ENCODE measurements at regions not wholly inside any gene's neighbourhood (a gene's known extent, or its start where the extent isn't known, plus 50 kb on each side); places are given as distances from the start of the nearest gene placed in this dataset.

DNA sequence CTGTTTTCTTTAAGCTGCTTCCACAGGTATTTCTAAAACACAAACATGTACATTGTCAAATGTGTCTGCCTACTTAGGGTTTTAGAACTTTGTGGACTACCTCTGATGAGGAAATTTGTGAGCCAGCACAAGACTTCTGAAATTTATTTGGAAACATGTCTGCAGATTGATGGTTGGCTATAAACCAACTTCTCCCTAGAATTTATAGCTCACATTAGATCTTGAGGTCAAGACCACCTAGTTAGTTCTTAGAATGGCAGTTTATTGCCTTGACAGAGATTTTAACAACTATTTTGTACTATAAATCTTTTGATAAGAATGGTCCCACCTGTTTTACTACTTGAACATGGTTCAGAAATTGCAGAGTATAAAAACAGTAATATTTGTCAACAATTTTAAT lies 72.7 kb upstream of the AADAT start:
- intact Hi-C loops (cut with DNase I; ENCODE audit: low total_unique reads) (no loop called here), in situ Hi-C loops (cut with MboI; ENCODE audit: low sequenced_read_pairs in 4 of 4) (no loop called here)
- no peaks in the 10 kb centered on the region for H3K36me3 ChIP-seq
- ATAC-seq (no peak), DNase-seq (no peak)
- no peak overlapping the region for H3K27ac ChIP-seq
- no peak for TF ChIP-seq CTCF (IDR thresholded peaks at IDR 0.05 in 4 of 5, conservative IDR thresholded peaks at IDR 0.05 in 1 of 5)
- no peak for TF ChIP-seq POLR2A (IDR thresholded peaks at IDR 0.05)
- H3K9me3 ChIP-seq: no peaks in the 10 kb centered on the region
- H3K27me3 ChIP-seq: no peaks in the 10 kb centered on the region
- no peak overlapping the region for H3K4me3 ChIP-seq
- no peaks in the 10 kb centered on the region for H3K4me1 ChIP-seq

DNA sequence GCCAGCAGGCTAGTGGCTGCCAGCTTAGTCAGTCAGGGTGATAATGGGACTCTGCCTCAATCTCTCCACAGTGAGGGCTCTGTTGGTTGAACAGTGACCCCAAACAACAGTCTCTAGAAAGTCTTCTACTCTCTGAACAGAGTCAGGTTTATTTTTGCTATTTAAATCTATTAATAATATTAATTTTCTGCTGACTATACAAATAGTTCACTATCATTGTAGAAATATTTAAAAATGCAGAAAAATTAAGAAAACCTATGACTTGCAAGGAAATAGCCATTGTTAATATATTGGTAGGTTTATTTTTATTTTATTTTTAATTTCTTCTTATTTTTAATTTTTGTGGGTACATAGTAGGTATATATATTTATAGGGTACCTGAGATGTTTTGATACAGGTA lies 67.9 kb upstream of the AADAT start:
- in situ Hi-C loops (cut with MboI; ENCODE audit: low sequenced_read_pairs in 4 of 4): no loop called here
- no peak for TF ChIP-seq CTCF (IDR thresholded peaks at IDR 0.05 in 4 of 5, conservative IDR thresholded peaks at IDR 0.05 in 1 of 5)
- TF ChIP-seq POLR2A (IDR thresholded peaks at IDR 0.05): no peak
- no peak overlapping the region for H3K4me3 ChIP-seq
- intact Hi-C loops (cut with DNase I; ENCODE audit: low total_unique reads): no loop called here
- H3K27me3 ChIP-seq: no peaks in the 10 kb centered on the region
- no peak overlapping the region for H3K27ac ChIP-seq
- no peak for ATAC-seq
- no peaks in the 10 kb centered on the region for H3K9me3 ChIP-seq
- H3K4me1 ChIP-seq: no peaks in the 10 kb centered on the region
- DNase-seq: no peak
- no peaks in the 10 kb centered on the region for H3K36me3 ChIP-seq

- H3K27ac ChIP-seq: no peak overlapping the region
- TF ChIP-seq CTCF (IDR thresholded peaks at IDR 0.05 in 4 of 5, conservative IDR thresholded peaks at IDR 0.05 in 1 of 5) (no peak), POLR2A (IDR thresholded peaks at IDR 0.05) (no peak)
- H3K36me3 ChIP-seq: no peaks in the 10 kb centered on the region
- no peak for DNase-seq
- in situ Hi-C loops (cut with MboI; ENCODE audit: low sequenced_read_pairs in 4 of 4) (no loop called here), intact Hi-C loops (cut with DNase I; ENCODE audit: low total_unique reads) (no loop called here)
- no peaks in the 10 kb centered on the region for H3K9me3 ChIP-seq
- no peak overlapping the region for H3K4me3 ChIP-seq
- H3K4me1 ChIP-seq: no peaks in the 10 kb centered on the region
- no peaks in the 10 kb centered on the region for H3K27me3 ChIP-seq
- no peak for ATAC-seq
Observed at GRCh38 chr4:170145120-170145519, 55.4 kb upstream of the AADAT start.

GRCh38 chr4:170139764-170140163 lies 50.0 kb upstream of the AADAT start:
- DNase-seq: no peak
- no peak for TF ChIP-seq POLR2A (IDR thresholded peaks at IDR 0.05)
- TF ChIP-seq CTCF (IDR thresholded peaks at IDR 0.05 in 4 of 5, conservative IDR thresholded peaks at IDR 0.05 in 1 of 5): no peak
- intact Hi-C loops (cut with DNase I; ENCODE audit: low total_unique reads) (no loop called here), in situ Hi-C loops (cut with MboI; ENCODE audit: low sequenced_read_pairs in 4 of 4) (no loop called here)
- Histone ChIP-seq H3K27ac (no peak overlapping the region), H3K9me3 (no peaks in the 10 kb centered on the region), H3K36me3 (no peaks in the 10 kb centered on the region), H3K27me3 (no peaks in the 10 kb centered on the region), H3K4me3 (no peak overlapping the region), H3K4me1 (peaks cover 0 to 5% of the 10 kb centered on the region in 2 donors)
- ATAC-seq: no peak

Small RNA genes in the stretch of these regions (microRNA-seq; reads per million reads assigned to microRNA genes)
- 0 reads per million in 2 donors for gene MIR6082 (ENCODE audit: borderline replicate concordance in 2 of 2)

Data from gastrocnemius medialis (tissue), 4 donors.